HEK293T (cell line): ENCODE measurements at regions not wholly inside any gene's neighbourhood (a gene's known extent, or its start where the extent isn't known, plus 50 kb on each side); places are given as distances from the start of the nearest gene placed in this dataset.

Experiments
- CTCF ChIA-PET: fragments of 350-600 bp; formaldehyde crosslinking; extraction: SDS; loops from one replicate; lab custom pipeline; 2021; ENCODE audit warnings: antibody characterized with exemption, inconsistent platforms; lab: Yijun Ruan, JAX
- POLR2A ChIA-PET: fragments of 350-600 bp; formaldehyde crosslinking; extraction: SDS; loops from one replicate; lab custom pipeline; 2020; ENCODE audit warnings: antibody characterized with exemption, inconsistent platforms; lab: Yijun Ruan, JAX
- DNase-seq: peaks from one replicate; pipeline ENCODE4 v3.0.0; 2012; ENCODE audit warnings: mixed read lengths; ENCODE audit errors: extremely low spot score
- ARNT ChIP-seq: fragments of 450-650 bp; IDR thresholded peaks from 2 replicates; pipeline ENCODE4 v1.6.1; 2017; ENCODE audit warnings: mild to moderate bottlenecking
- BHLHE40 ChIP-seq: fragments of 450-650 bp; IDR thresholded peaks from 2 replicates; pipeline ENCODE4 v1.6.1; 2016; ENCODE audit warnings: mild to moderate bottlenecking, moderate library complexity, borderline replicate concordance
- CTBP1 ChIP-seq: fragments of 450-650 bp; IDR thresholded peaks from 2 replicates; pipeline ENCODE4 v1.6.1; 2016; ENCODE audit warnings: borderline replicate concordance
- ELF4 ChIP-seq: fragments of 450-650 bp; IDR thresholded peaks from 2 replicates; pipeline ENCODE4 v1.6.1; 2017; ENCODE audit warnings: antibody characterized with exemption
- FOXA1 ChIP-seq: fragments of 450-650 bp; IDR thresholded peaks from 2 replicates; pipeline ENCODE4 v1.6.1; 2016; ENCODE audit warnings: mild to moderate bottlenecking
- FOXK2 ChIP-seq: fragments of 450-650 bp; IDR thresholded peaks from 2 replicates; pipeline ENCODE4 v1.6.1; 2016; ENCODE audit warnings: mild to moderate bottlenecking
- FOXM1 ChIP-seq: fragments of 450-650 bp; IDR thresholded peaks from 2 replicates; pipeline ENCODE4 v1.6.1; 2017; ENCODE audit warnings: mild to moderate bottlenecking, borderline replicate concordance
- HDGF ChIP-seq: fragments of 450-650 bp; IDR thresholded peaks from 2 replicates; pipeline ENCODE4 v1.6.1; 2017; ENCODE audit warnings: antibody characterized with exemption, borderline replicate concordance
- L3MBTL2 ChIP-seq: fragments of 450-650 bp; conservative IDR thresholded peaks from 2 replicates; pipeline ENCODE4 v1.6.1; 2016; ENCODE audit warnings: mild to moderate bottlenecking
- LEF1 ChIP-seq: fragments of 450-650 bp; IDR thresholded peaks from 2 replicates; pipeline ENCODE4 v1.6.1; 2017; ENCODE audit warnings: mild to moderate bottlenecking, borderline replicate concordance
- NFRKB ChIP-seq: fragments of 450-650 bp; IDR thresholded peaks from 2 replicates; pipeline ENCODE4 v1.6.1; 2016; ENCODE audit warnings: mild to moderate bottlenecking, moderate library complexity
- PKNOX1 ChIP-seq: fragments of 450-650 bp; IDR thresholded peaks from 2 replicates; pipeline ENCODE4 v1.6.1; 2016
- SP1 ChIP-seq: fragments of 450-650 bp; IDR thresholded peaks from 2 replicates; pipeline ENCODE4 v1.6.1; 2017
- SUZ12 ChIP-seq: fragments of 450-650 bp; IDR thresholded peaks from 2 replicates; pipeline ENCODE4 v1.6.1; 2016; ENCODE audit warnings: mild to moderate bottlenecking
- TARDBP ChIP-seq: fragments of 450-650 bp; IDR thresholded peaks from 2 replicates; pipeline ENCODE4 v1.6.1; 2016
- ZNF384 ChIP-seq: fragments of 450-650 bp; IDR thresholded peaks from 2 replicates; pipeline ENCODE4 v1.6.1; 2016

DNA sequence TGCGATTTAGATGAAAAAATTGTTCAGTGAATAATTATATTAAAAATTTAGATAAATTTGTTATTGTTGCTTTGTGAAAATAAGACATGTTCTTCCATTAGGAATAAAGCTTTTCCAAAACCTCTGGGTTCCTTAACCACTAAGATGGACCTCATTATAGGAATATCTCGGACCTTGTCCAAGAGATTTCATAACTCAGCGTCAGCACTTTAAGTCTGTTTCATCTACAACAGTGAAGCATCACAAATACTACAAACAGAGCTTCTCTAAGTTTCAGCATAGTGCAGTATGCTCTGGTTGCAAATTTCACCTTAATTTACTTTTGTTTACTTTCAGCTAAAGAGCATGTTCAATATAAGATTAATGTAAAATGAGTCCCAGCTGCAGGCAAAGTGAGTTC lies 150.3 kb downstream of the UBE2E3 start:
- no peak for DNase-seq
- ChIA-PET CTCF (no interaction called here), POLR2A (no interaction called here)
- no peak for TF ChIP-seq FOXA1
- no peak for TF ChIP-seq SUZ12
- no peak for TF ChIP-seq NFRKB
- TF ChIP-seq L3MBTL2, result no peak
- TF ChIP-seq PKNOX1, result no peak
- no peak for TF ChIP-seq SP1
- no peak for TF ChIP-seq BHLHE40
- TF ChIP-seq ZNF384, result no peak

DNA sequence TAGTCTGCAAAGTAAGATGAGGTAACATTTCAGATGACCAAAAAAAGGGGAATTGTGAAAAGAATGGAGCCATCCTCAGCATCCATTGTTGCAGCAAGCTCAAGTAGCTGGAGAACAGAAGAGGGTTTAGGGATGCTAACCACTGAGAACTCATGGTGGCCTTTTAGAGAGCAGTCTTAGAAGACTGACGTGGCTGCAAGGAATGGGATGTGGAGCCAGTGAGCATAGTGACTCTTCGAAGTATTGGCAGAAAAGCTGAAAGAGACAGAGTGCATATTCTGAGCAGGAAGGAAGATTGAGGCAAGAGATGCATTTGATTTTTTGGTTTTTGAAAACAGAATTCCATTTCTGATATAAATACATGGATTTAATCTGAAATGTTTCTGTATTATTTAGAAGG lies 151.2 kb downstream of the UBE2E3 start:
- ChIA-PET CTCF (no interaction called here), POLR2A (no interaction called here)
- TF ChIP-seq ZNF384 (no peak), NFRKB (no peak), SP1 (no peak), CTBP1 (no peak), BHLHE40 (no peak), L3MBTL2 (no peak), FOXM1 (no peak), FOXK2 (no peak), FOXA1 (no peak), PKNOX1 (no peak), SUZ12 (no peak), HDGF (no peak), LEF1 (no peak), ELF4 (no peak), ARNT (no peak), TARDBP (no peak)
- DNase-seq, result no peak

DNA sequence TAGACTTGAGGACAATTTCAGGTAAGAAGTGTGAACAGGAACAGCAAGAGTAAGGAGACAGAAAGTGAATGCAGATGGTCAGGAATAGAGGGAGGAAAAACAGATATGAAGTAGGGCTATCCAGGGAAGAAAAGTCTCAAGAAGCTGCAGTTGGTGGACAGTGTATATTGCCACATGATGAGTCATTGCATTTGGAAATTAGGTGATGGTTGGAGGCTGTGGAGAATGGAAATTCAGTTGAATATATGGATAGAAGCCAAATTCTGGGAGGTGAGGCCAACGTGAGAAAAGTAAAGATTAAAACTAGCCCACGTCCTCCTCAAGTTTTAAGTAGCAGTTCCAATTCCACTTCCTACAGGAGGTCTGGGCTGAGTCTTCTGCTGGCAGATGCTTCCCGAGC lies 158.4 kb downstream of the UBE2E3 start:
- ChIA-PET CTCF (no interaction called here), POLR2A (no interaction called here)
- no peak for TF ChIP-seq LEF1
- no peak for TF ChIP-seq CTBP1
- TF ChIP-seq ELF4, result no peak
- TF ChIP-seq ZNF384, result no peak
- DNase-seq, result no peak

GRCh38 chr2:181139831-181140230 lies 159.4 kb downstream of the UBE2E3 start:
- TF ChIP-seq ZNF384 (no peak), FOXA1 (no peak), FOXK2 (no peak), NFRKB (no peak), LEF1 (no peak), TARDBP (no peak)
- ChIA-PET POLR2A (no interaction called here), CTCF (no interaction called here)
- DNase-seq, result no peak

DNA sequence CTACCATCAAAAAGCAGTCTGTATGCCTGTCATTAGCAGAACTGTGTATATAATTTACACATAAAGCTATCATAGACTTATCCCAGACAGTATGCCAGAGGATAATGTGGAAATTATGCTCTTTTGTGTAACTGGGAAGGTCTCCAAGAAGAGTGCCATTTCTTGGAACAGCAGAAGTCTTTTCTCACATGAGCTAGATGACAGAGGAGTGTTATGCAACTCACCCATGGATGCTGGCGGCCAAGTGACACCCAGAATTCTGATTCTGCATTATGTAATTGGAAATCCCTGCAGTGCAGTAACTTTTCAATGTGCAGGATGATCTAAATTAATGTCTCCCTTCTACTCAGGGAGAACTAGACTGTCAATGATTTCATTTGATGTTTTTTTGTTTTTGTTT lies 160.0 kb downstream of the UBE2E3 start:
- TF ChIP-seq BHLHE40 (no peak), LEF1 (no peak), ELF4 (no peak), L3MBTL2 (no peak), SUZ12 (no peak), FOXM1 (no peak), ZNF384 (no peak), FOXA1 (no peak), FOXK2 (no peak), NFRKB (no peak), ARNT (no peak), SP1 (no peak), PKNOX1 (no peak), CTBP1 (no peak), HDGF (no peak), TARDBP (no peak)
- CTCF ChIA-PET, result no interaction called here
- POLR2A ChIA-PET, result no interaction called here
- DNase-seq, result no peak

GRCh38 chr2:181140928-181141327 lies 160.5 kb downstream of the UBE2E3 start:
- CTCF ChIA-PET, result no interaction called here
- no peak for DNase-seq
- POLR2A ChIA-PET, result no interaction called here

More at GRCh38 chr2:181140928-181141327, 160.5 kb downstream of the UBE2E3 start:
- TF ChIP-seq SUZ12, result no peak
- no peak for TF ChIP-seq BHLHE40
- no peak for TF ChIP-seq SP1
- TF ChIP-seq ELF4, result no peak
- TF ChIP-seq TARDBP, result no peak
- TF ChIP-seq LEF1, result no peak
- no peak for TF ChIP-seq PKNOX1
- TF ChIP-seq FOXA1, result no peak
- TF ChIP-seq ZNF384, result no peak
- TF ChIP-seq NFRKB, result no peak
- no peak for TF ChIP-seq HDGF
- TF ChIP-seq FOXM1, result no peak
- TF ChIP-seq L3MBTL2, result no peak
- TF ChIP-seq ARNT, result no peak
